PC-3 (cell line): ENCODE measurements at regions not wholly inside any gene's neighbourhood (a gene's known extent, or its start where the extent isn't known, plus 50 kb on each side); places are given as distances from the start of the nearest gene placed in this dataset.

ENCODE experiments used
- CTCF ChIP-seq: fragments of 300-600 bp; sonication (generic); conservative IDR thresholded peaks from 2 replicates; pipeline ENCODE4 v1.5.1; 2017; ENCODE audit warnings: antibody characterized with exemption, low read depth, mild to moderate bottlenecking, low read length
- EZH2 ChIP-seq: fragments of 300-600 bp; sonication (generic); IDR thresholded peaks from one replicate; pipeline ENCODE4 v1.6.1; 2017; ENCODE audit warnings: antibody characterized with exemption, mild to moderate bottlenecking, low read length; ENCODE audit not compliant: unreplicated experiment
- EZH2phosphoT487 ChIP-seq: fragments of 300-600 bp; sonication (generic); IDR thresholded peaks from 2 replicates; pipeline ENCODE4 v1.6.1; 2018; ENCODE audit warnings: mild to moderate bottlenecking, antibody characterized with exemption, low read length, borderline replicate concordance

GRCh38 chr10:57294698-57295097 is 933.6 kb upstream of the ZWINT start:
- TF ChIP-seq CTCF (no peak), EZH2phosphoT487 (no peak), EZH2 (no peak)
